ENCODE measurements at regions not wholly inside any gene's neighbourhood (a gene's known extent, or its start where the extent isn't known, plus 50 kb on each side); places are given as distances from the start of the nearest gene placed in this dataset.
A peak's percentile ranks its signal among the peaks of the same experiment; 100 is the strongest.

DNA sequence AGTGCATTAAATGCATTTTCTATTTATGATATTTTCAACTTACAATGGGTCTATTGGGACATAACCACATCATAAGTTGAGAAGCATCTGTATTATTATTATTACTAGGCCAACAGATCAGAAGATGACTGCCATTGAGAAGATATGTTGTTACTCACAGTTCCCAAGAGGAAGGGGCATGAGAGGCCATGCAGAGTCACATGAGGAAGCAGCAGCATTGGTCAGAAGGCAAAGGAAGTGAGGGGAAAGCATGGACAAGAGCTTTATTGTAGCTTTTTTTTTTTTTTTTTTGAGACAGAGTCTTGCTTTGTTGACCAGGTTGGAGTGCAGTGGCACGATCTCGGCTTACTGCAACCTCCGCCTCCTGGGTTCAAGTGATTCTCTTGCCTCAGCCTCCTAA is 66.2 kb upstream of the LCLAT1 start:
- H3K4me1 ChIP-seq (ENCODE audit: control insufficient read depth, insufficient read depth, low read length) = no peaks in the 10 kb centered on the region
- DNase-seq (ENCODE audit: low read depth in 4 of 6, low spot score in 6 of 6) = no peak
- H3K36me3 ChIP-seq (ENCODE audit: control insufficient read depth, insufficient read depth, low read length) = no peaks in the 10 kb centered on the region
- WGBS (ENCODE audit: insufficient coverage) = no CpG with 5 or more reads among the region's 3 CpGs
- H3K4me3 ChIP-seq (ENCODE audit: low read depth, low read length) = no peak overlapping the region
- no peaks in the 10 kb centered on the region for H3K27me3 ChIP-seq (ENCODE audit: control insufficient read depth, insufficient read depth, low read length)
- H3K9me3 ChIP-seq (ENCODE audit: control insufficient read depth, insufficient read depth, low read length) = no peaks in the 10 kb centered on the region
- H3K27ac ChIP-seq (ENCODE audit: low read depth, low read length) = no peak overlapping the region

DNA sequence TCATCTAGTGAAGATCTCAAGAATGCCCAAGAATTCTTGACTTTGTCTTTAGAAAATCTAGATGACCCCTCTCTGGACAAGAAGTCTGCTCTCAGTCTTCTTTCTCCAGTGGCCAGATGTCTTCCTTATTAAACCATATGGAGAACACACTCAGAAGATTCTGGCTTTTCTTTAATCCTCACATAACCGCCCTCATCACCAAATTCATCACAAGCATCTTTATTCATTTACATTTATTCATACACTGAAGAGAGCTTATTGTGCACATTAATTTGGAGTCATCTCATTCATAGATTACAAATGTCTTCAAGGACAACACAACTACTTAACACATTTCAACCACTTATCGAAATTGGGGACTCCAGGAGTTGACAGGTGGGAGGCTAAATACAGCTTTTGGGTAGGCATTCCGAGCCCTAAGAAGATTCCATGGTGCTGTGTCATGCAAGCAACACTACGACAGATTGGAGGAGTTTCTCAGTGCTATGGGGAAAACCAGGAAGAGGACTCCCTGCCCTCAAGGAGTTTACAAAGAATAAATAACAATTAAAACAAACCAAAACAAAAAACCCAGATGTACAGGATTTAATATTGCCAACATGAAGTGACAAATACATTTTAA is 64.8 kb upstream of the LCLAT1 start:
- Histone ChIP-seq H3K4me3 (ENCODE audit: low read depth, low read length) (no peak overlapping the region), H3K4me1 (ENCODE audit: control insufficient read depth, insufficient read depth, low read length) (no peaks in the 10 kb centered on the region), H3K27ac (ENCODE audit: low read depth, low read length) (no peak overlapping the region), H3K27me3 (ENCODE audit: control insufficient read depth, insufficient read depth, low read length) (no peaks in the 10 kb centered on the region), H3K9me3 (ENCODE audit: control insufficient read depth, insufficient read depth, low read length) (no peaks in the 10 kb centered on the region), H3K36me3 (ENCODE audit: control insufficient read depth, insufficient read depth, low read length) (no peaks in the 10 kb centered on the region)
- WGBS (ENCODE audit: insufficient coverage) = 100% methylated on average over 1 of the region's 4 CpGs
- no peak for DNase-seq (ENCODE audit: low read depth in 4 of 6, low spot score in 6 of 6)

DNA sequence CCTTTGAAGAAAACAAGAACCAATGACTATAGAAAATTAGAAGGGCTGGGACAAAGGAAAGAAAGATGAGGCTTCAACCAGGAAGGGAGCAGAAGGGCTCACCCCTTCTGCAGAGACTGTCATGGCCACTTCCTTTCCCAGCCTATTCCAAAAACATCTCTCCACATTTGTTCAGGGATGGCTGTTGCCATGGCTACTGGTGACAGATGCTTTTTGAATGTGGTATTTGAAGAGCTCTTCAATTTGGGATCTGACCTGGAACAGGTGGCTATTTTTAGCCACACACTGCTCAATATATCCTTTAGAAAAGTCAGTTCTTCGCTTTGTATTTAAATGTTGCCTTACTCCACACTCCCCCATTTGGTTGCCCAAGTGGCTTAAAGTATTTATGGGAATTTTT is 64.1 kb upstream of the LCLAT1 start:
- peak in 3 of 6 donors; percentile 31 to 81 (median 43) for DNase-seq (ENCODE audit: low read depth in 4 of 6, low spot score in 6 of 6)
- Histone ChIP-seq H3K4me1 (ENCODE audit: control insufficient read depth, insufficient read depth, low read length) (no peaks in the 10 kb centered on the region), H3K27me3 (ENCODE audit: control insufficient read depth, insufficient read depth, low read length) (no peaks in the 10 kb centered on the region), H3K9me3 (ENCODE audit: control insufficient read depth, insufficient read depth, low read length) (no peaks in the 10 kb centered on the region), H3K27ac (ENCODE audit: low read depth, low read length) (no peak overlapping the region), H3K4me3 (ENCODE audit: low read depth, low read length) (no peak overlapping the region), H3K36me3 (ENCODE audit: control insufficient read depth, insufficient read depth, low read length) (no peaks in the 10 kb centered on the region)
- WGBS (ENCODE audit: insufficient coverage) = no CpG with 5 or more reads among the region's 1 CpG

DNA sequence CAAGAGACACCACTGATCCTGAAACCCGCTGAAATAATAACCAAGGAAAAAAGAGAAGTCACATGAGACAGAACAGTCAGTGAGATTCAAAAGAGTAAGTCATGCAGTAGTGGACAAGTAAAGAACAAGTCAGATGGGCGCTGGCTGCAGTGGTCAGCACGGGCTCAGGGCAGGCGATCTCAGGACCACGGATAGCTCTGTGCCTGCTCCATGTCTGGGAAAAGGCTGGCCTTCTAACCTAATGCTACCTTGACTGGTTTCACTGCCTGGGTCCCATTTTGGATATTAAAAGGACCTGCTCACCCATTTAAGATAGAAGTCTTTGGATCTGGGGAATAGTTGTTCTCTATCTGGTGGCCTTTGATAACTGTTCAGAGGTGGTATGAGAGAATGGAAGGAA is 61.7 kb upstream of the LCLAT1 start:
- peak in 1 of 6 donors; percentile 23 for DNase-seq (ENCODE audit: low read depth in 4 of 6, low spot score in 6 of 6)
- H3K4me3 ChIP-seq (ENCODE audit: low read depth, low read length) = no peak overlapping the region
- no peaks in the 10 kb centered on the region for H3K9me3 ChIP-seq (ENCODE audit: control insufficient read depth, insufficient read depth, low read length)
- no peak overlapping the region for H3K27ac ChIP-seq (ENCODE audit: low read depth, low read length)
- no peaks in the 10 kb centered on the region for H3K27me3 ChIP-seq (ENCODE audit: control insufficient read depth, insufficient read depth, low read length)
- WGBS (ENCODE audit: insufficient coverage) = 38% methylated on average over 5 of the region's 5 CpGs
- H3K4me1 ChIP-seq (ENCODE audit: control insufficient read depth, insufficient read depth, low read length) = no peaks in the 10 kb centered on the region
- H3K36me3 ChIP-seq (ENCODE audit: control insufficient read depth, insufficient read depth, low read length) = no peaks in the 10 kb centered on the region

GRCh38 chr2:30392097-30392496 is 54.9 kb upstream of the LCLAT1 start:
- H3K9me3 ChIP-seq (ENCODE audit: control insufficient read depth, insufficient read depth, low read length) = no peaks in the 10 kb centered on the region
- no peaks in the 10 kb centered on the region for H3K36me3 ChIP-seq (ENCODE audit: control insufficient read depth, insufficient read depth, low read length)
- H3K4me3 ChIP-seq (ENCODE audit: low read depth, low read length) = no peak overlapping the region
- DNase-seq (ENCODE audit: low read depth in 4 of 6, low spot score in 6 of 6) = no peak
- no peaks in the 10 kb centered on the region for H3K27me3 ChIP-seq (ENCODE audit: control insufficient read depth, insufficient read depth, low read length)
- no peak overlapping the region for H3K27ac ChIP-seq (ENCODE audit: low read depth, low read length)
- no peaks in the 10 kb centered on the region for H3K4me1 ChIP-seq (ENCODE audit: control insufficient read depth, insufficient read depth, low read length)

DNA sequence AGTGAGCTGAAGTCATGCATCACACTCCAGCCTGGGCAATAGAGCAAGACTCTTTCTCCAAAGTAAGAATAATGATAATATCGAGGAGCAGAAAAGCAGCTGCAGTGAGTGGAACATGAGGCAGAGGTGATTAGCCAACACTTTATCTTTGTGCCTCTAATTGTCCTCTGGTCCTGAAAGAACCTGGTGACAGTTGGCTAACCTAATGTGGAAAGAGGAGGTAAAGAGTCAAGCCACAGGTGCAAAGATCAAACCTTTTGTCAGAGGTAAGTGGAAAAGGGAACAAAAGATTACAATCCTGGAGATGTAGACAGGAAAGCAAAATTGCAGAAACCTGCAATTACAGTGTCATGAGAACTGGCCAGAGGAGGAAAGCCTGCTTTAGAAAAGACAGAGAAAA is 53.5 kb upstream of the LCLAT1 start:
- H3K36me3 ChIP-seq (ENCODE audit: control insufficient read depth, insufficient read depth, low read length) = no peaks in the 10 kb centered on the region
- DNase-seq (ENCODE audit: low read depth in 4 of 6, low spot score in 6 of 6) = no peak

GRCh38 chr2:30394096-30394495 is 53.0 kb upstream of the LCLAT1 start:
- Histone ChIP-seq H3K9me3 (ENCODE audit: control insufficient read depth, insufficient read depth, low read length) (no peaks in the 10 kb centered on the region), H3K27me3 (ENCODE audit: control insufficient read depth, insufficient read depth, low read length) (no peaks in the 10 kb centered on the region), H3K4me3 (ENCODE audit: low read depth, low read length) (no peak overlapping the region), H3K27ac (ENCODE audit: low read depth, low read length) (no peak overlapping the region), H3K36me3 (ENCODE audit: control insufficient read depth, insufficient read depth, low read length) (no peaks in the 10 kb centered on the region), H3K4me1 (ENCODE audit: control insufficient read depth, insufficient read depth, low read length) (no peaks in the 10 kb centered on the region)
- DNase-seq (ENCODE audit: low read depth in 4 of 6, low spot score in 6 of 6) = peak in 1 of 6 donors; percentile 30
- 60% methylated on average over 3 of the region's 5 CpGs for WGBS (ENCODE audit: insufficient coverage)

More for the DNA sequence above, 53.5 kb upstream of the LCLAT1 start:
- no CpG with 5 or more reads among the region's 1 CpG for WGBS (ENCODE audit: insufficient coverage)
- H3K9me3 ChIP-seq (ENCODE audit: control insufficient read depth, insufficient read depth, low read length) = no peaks in the 10 kb centered on the region
- H3K27ac ChIP-seq (ENCODE audit: low read depth, low read length) = no peak overlapping the region
- H3K27me3 ChIP-seq (ENCODE audit: control insufficient read depth, insufficient read depth, low read length) = no peaks in the 10 kb centered on the region
- no peaks in the 10 kb centered on the region for H3K4me1 ChIP-seq (ENCODE audit: control insufficient read depth, insufficient read depth, low read length)
- H3K4me3 ChIP-seq (ENCODE audit: low read depth, low read length) = no peak overlapping the region

DNA sequence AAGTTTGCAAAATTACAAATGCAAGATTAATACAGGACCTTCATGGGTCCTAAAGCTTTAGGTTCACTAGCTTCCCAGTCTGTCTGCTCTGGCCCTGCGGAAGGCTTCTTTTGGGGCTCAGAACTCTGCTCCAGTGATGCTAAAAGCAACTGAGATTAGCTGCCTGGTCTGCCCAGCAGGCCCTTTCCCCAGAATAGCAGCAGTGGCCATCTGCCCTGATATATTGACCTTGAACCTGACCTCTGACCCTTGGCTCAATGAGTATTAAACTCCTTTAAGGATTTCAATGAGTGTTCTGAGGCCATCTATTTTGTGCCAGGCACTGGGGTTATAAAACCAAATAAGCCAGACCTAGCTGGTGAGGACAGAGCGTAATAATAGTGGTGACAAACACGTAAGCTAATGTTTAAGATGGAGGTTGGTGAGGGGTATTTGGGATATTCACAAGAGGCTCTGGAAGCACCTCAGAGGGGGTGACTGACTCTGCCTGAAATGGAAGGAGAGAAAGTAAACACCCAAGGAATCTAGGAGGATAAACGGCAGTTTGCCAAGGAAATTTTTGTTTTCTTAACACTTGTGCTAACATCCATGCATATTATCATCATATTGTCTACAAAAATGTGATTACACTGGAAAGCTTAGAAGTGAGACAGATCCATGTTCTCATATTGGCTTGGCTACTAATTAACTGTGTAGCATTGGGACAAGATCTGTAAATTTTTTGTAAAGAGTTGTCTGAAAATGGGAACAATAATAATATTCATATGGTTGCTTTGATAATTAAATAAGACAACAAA is 50.4 kb upstream of the LCLAT1 start:
- Histone ChIP-seq H3K27ac (ENCODE audit: low read depth, low read length) (no peak overlapping the region), H3K27me3 (ENCODE audit: control insufficient read depth, insufficient read depth, low read length) (no peaks in the 10 kb centered on the region), H3K4me1 (ENCODE audit: control insufficient read depth, insufficient read depth, low read length) (no peaks in the 10 kb centered on the region), H3K36me3 (ENCODE audit: control insufficient read depth, insufficient read depth, low read length) (no peaks in the 10 kb centered on the region), H3K4me3 (ENCODE audit: low read depth, low read length) (no peak overlapping the region), H3K9me3 (ENCODE audit: control insufficient read depth, insufficient read depth, low read length) (no peaks in the 10 kb centered on the region)
- 89% methylated on average over 3 of the region's 4 CpGs for WGBS (ENCODE audit: insufficient coverage)
- no peak for DNase-seq (ENCODE audit: low read depth in 4 of 6, low spot score in 6 of 6)

Data from spinal cord (tissue), 9 donors.